ENCODE measurements at regions not wholly inside any gene's neighbourhood (a gene's known extent, or its start where the extent isn't known, plus 50 kb on each side); places are given as distances from the start of the nearest gene placed in this dataset.
A peak's percentile ranks its signal among the peaks of the same experiment; 100 is the strongest.

- Histone ChIP-seq H3K27me3 (ENCODE audit: insufficient read depth, low read depth, severe bottlenecking) (no peaks in the 10 kb centered on the region), H3K27ac (no peak overlapping the region), H3K9me3 (ENCODE audit: severe bottlenecking) (no peaks in the 10 kb centered on the region), H3K36me3 (no peaks in the 10 kb centered on the region), H3K4me3 (ENCODE audit: low read depth, low read length) (no peak overlapping the region)
- no peak for DNase-seq
- TF ChIP-seq CTCF (IDR thresholded peaks at IDR 0.05; ENCODE audit: low read depth, low read length): 0 out of 2 replicates have a peak, but pooled peaks have one; percentile 3
These were observed 203.7 kb upstream of the ZC3H12A start for GRCh38 chr1:37270639-37271038.

GRCh38 chr1:37272626-37273025, 201.8 kb upstream of the ZC3H12A start:
- H3K27me3 ChIP-seq (ENCODE audit: insufficient read depth, low read depth, severe bottlenecking): no peaks in the 10 kb centered on the region
- TF ChIP-seq CTCF (IDR thresholded peaks at IDR 0.05; ENCODE audit: low read depth, low read length): no peak
- DNase-seq: no peak
- no peaks in the 10 kb centered on the region for H3K36me3 ChIP-seq
- no peak overlapping the region for H3K4me3 ChIP-seq (ENCODE audit: low read depth, low read length)
- H3K27ac ChIP-seq: no peak overlapping the region
- H3K9me3 ChIP-seq (ENCODE audit: severe bottlenecking): no peaks in the 10 kb centered on the region

- Histone ChIP-seq H3K27ac (no peak overlapping the region), H3K9me3 (ENCODE audit: severe bottlenecking) (no peaks in the 10 kb centered on the region), H3K36me3 (no peaks in the 10 kb centered on the region), H3K27me3 (ENCODE audit: insufficient read depth, low read depth, severe bottlenecking) (no peaks in the 10 kb centered on the region), H3K4me3 (ENCODE audit: low read depth, low read length) (no peak overlapping the region)
- no peak for TF ChIP-seq CTCF (IDR thresholded peaks at IDR 0.05; ENCODE audit: low read depth, low read length)
- no peak for DNase-seq
These were observed 199.9 kb upstream of the ZC3H12A start for GRCh38 chr1:37274486-37274885.

GRCh38 chr1:37274938-37275631, 199.3 kb upstream of the ZC3H12A start:
- no peak for TF ChIP-seq CTCF (IDR thresholded peaks at IDR 0.05; ENCODE audit: low read depth, low read length)
- DNase-seq: no peak
- Histone ChIP-seq H3K27me3 (ENCODE audit: insufficient read depth, low read depth, severe bottlenecking) (no peaks in the 10 kb centered on the region), H3K4me3 (ENCODE audit: low read depth, low read length) (no peak overlapping the region), H3K36me3 (no peaks in the 10 kb centered on the region), H3K27ac (no peak overlapping the region), H3K9me3 (ENCODE audit: severe bottlenecking) (no peaks in the 10 kb centered on the region)

- Histone ChIP-seq H3K9me3 (ENCODE audit: severe bottlenecking) (peaks cover 4% of the 10 kb centered on the region), H3K4me3 (ENCODE audit: low read depth, low read length) (no peak overlapping the region), H3K27ac (no peak overlapping the region), H3K36me3 (no peaks in the 10 kb centered on the region), H3K27me3 (ENCODE audit: insufficient read depth, low read depth, severe bottlenecking) (no peaks in the 10 kb centered on the region)
- no peak for DNase-seq
- TF ChIP-seq CTCF (IDR thresholded peaks at IDR 0.05; ENCODE audit: low read depth, low read length): no peak
These were observed 197.0 kb upstream of the ZC3H12A start for GRCh38 chr1:37277366-37277765.

GRCh38 chr1:37281354-37281753, 193.0 kb upstream of the ZC3H12A start:
- DNase-seq: no peak
- no peak overlapping the region for H3K27ac ChIP-seq
- TF ChIP-seq CTCF (IDR thresholded peaks at IDR 0.05; ENCODE audit: low read depth, low read length): no peak
- H3K27me3 ChIP-seq (ENCODE audit: insufficient read depth, low read depth, severe bottlenecking): no peaks in the 10 kb centered on the region
- no peaks in the 10 kb centered on the region for H3K36me3 ChIP-seq
- H3K4me3 ChIP-seq (ENCODE audit: low read depth, low read length): no peak overlapping the region
- peaks cover 6% of the 10 kb centered on the region for H3K9me3 ChIP-seq (ENCODE audit: severe bottlenecking)

All from WERI-Rb-1 (cell line).